Breast epithelium (tissue), 4 donors: ENCODE measurements at regions not wholly inside any gene's neighbourhood (a gene's known extent, or its start where the extent isn't known, plus 50 kb on each side); places are given as distances from the start of the nearest gene placed in this dataset.

ENCODE experiments used
- DNase-seq, 2 donors: peaks; one replicate each; pipeline ENCODE4 v3.0.0-alpha.2; 2019; ENCODE audit warnings: low spot score in 2 of 2
- H3K27ac ChIP-seq, 2 donors: fragments of 200-600 bp; sonication (generic) in 1 of 2; one replicate each; pipeline ENCODE4 v1.5.1; 2016 to 2019; ENCODE audit warnings: mild to moderate bottlenecking in 1 of 2
- H3K27me3 ChIP-seq, 2 donors: fragments of 200-600 bp; sonication (generic) in 1 of 2; one replicate each; pipeline versions ENCODE4 v1.5.1 to v1.6.0; 2017 to 2019; ENCODE audit warnings: control low read depth in 1 of 2, mild to moderate bottlenecking in 1 of 2
- H3K36me3 ChIP-seq: fragments of 200-600 bp; one replicate; pipeline ENCODE4 v1.5.1; 2019
- H3K4me1 ChIP-seq, 2 donors: fragments of 200-600 bp; sonication (generic); one replicate each; pipeline ENCODE4 v1.5.1; 2016 to 2019; ENCODE audit warnings: control low read depth in 1 of 2
- H3K4me3 ChIP-seq, 3 donors: fragments of 200-600 bp; sonication (generic); 1 replicate in 2 of 3; 2 replicates in 1 of 3; pipeline ENCODE4 v1.5.1; 2016 to 2019; ENCODE audit warnings: mild to moderate bottlenecking in 3 of 3, moderate library complexity in 2 of 3
- H3K9me3 ChIP-seq, 2 donors: fragments of 200-600 bp; sonication (generic) in 1 of 2; one replicate each; pipeline ENCODE4 v1.5.1; 2016 to 2019; ENCODE audit warnings: control low read depth in 1 of 2
- POLR2A ChIP-seq: fragments of 450-650 bp; IDR thresholded peaks from one replicate; pipeline ENCODE4 v1.6.1; 2016; ENCODE audit warnings: antibody characterized with exemption, mild to moderate bottlenecking, moderate library complexity
- POLR2AphosphoS5 ChIP-seq, 3 donors: sonication (generic); formaldehyde crosslinking; IDR thresholded peaks; one replicate each; pipeline ENCODE4 v1.6.1; 2017; ENCODE audit warnings: antibody characterized with exemption in 3 of 3
- intact Hi-C: fragments of 100-400 bp; cut with DNase I; formaldehyde crosslinking; loops from one replicate; pipeline ENCODE4 v1.15.1; 2023; ENCODE audit warnings: low total_unique reads
- TF ChIP-seq, protein P1 (sequence below), 3 donors: fragments of 450-650 bp; IDR thresholded peaks; one replicate each; pipeline ENCODE4 v1.5.1; 2016 to 2017; ENCODE audit warnings: antibody characterized with exemption in 3 of 3, mild to moderate bottlenecking in 3 of 3, moderate library complexity in 3 of 3

GRCh38 chrX:21156632-21157031 is 217.6 kb upstream of the CNKSR2 start:
- Histone ChIP-seq H3K4me3 (no peak overlapping the region), H3K27ac (no peak overlapping the region), H3K27me3 (no peaks in the 10 kb centered on the region), H3K9me3 (no peaks in the 10 kb centered on the region), H3K36me3 (no peaks in the 10 kb centered on the region), H3K4me1 (no peaks in the 10 kb centered on the region)
- no peak for DNase-seq
- TF ChIP-seq POLR2AphosphoS5 (IDR thresholded peaks at IDR 0.05): no peak
- TF ChIP-seq POLR2A: no peak
- TF ChIP-seq, protein P1, sequence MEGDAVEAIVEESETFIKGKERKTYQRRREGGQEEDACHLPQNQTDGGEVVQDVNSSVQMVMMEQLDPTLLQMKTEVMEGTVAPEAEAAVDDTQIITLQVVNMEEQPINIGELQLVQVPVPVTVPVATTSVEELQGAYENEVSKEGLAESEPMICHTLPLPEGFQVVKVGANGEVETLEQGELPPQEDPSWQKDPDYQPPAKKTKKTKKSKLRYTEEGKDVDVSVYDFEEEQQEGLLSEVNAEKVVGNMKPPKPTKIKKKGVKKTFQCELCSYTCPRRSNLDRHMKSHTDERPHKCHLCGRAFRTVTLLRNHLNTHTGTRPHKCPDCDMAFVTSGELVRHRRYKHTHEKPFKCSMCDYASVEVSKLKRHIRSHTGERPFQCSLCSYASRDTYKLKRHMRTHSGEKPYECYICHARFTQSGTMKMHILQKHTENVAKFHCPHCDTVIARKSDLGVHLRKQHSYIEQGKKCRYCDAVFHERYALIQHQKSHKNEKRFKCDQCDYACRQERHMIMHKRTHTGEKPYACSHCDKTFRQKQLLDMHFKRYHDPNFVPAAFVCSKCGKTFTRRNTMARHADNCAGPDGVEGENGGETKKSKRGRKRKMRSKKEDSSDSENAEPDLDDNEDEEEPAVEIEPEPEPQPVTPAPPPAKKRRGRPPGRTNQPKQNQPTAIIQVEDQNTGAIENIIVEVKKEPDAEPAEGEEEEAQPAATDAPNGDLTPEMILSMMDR (IDR thresholded peaks at IDR 0.05): no peak
- intact Hi-C loops: no loop called here

GRCh38 chrX:21158678-21159077 is 215.5 kb upstream of the CNKSR2 start:
- intact Hi-C loops: no loop called here
- Histone ChIP-seq H3K4me1 (no peaks in the 10 kb centered on the region), H3K4me3 (no peak overlapping the region), H3K9me3 (no peaks in the 10 kb centered on the region), H3K27me3 (no peaks in the 10 kb centered on the region), H3K36me3 (no peaks in the 10 kb centered on the region), H3K27ac (no peak overlapping the region)
- TF ChIP-seq POLR2A (no peak), POLR2AphosphoS5 (IDR thresholded peaks at IDR 0.05) (no peak)
- TF ChIP-seq, protein P1 (IDR thresholded peaks at IDR 0.05): no peak
- no peak for DNase-seq

DNA sequence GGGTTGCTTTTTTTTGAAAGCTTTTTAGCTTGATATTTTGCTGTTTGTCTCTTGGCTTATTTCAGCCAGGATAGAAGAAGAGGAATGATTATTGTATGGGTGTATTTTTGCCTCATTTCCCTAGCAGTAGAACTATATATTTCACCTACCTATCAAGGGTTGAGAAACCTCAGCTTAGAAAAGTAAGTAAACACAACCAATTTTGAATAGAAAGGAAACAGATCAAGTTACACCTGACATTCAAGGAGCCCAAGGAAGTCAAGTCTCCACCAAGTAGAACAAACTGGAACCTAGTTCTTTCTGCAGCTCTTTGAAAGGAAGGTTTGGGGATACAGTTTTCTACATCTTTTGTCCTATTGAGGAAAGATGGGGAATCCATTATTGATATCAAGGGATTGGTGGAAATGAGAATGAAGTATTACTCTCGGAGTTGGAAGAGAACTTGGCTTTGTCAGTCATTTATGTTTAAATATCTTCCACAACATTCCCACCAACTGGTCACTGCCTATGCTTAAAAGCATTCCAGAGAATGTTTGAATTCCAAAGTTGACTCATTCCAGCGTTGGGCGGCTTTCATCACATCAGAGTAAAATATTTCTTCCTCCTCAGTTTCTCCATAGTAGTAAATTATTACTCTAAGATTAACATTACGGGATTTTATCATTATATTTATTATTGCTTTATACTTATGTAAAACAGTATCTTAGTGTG is 207.8 kb upstream of the CNKSR2 start:
- intact Hi-C loops: loop anchor here (10.0 kb wide), 1 partner anchor 108 kb away; no protein-coding TSS in a partner anchor
- Histone ChIP-seq H3K4me3 (no peak overlapping the region), H3K27me3 (no peaks in the 10 kb centered on the region), H3K27ac (no peak overlapping the region), H3K9me3 (no peaks in the 10 kb centered on the region), H3K4me1 (no peaks in the 10 kb centered on the region), H3K36me3 (no peaks in the 10 kb centered on the region)
- no peak for DNase-seq
- no peak for TF ChIP-seq POLR2AphosphoS5 (IDR thresholded peaks at IDR 0.05)
- no peak for TF ChIP-seq POLR2A
- TF ChIP-seq, protein P1 (IDR thresholded peaks at IDR 0.05): no peak

DNA sequence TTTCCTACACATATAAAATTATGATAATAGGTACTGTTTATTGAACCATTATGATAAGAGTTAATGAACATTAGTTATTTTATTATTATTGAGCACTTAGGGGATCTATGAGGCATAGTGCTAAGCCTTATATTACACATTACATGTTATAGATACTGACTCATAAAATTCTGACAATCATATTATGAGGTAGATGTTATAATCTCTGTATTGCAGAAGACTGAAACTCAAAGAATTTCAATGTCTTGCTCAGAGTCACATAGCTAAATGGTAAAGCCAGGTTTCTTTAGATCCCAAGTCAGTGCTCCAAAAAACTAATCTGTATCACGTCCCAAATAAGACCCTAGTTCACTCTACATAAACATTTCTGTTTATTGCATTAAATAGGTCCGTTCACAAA is 207.2 kb upstream of the CNKSR2 start:
- Histone ChIP-seq H3K27me3 (no peaks in the 10 kb centered on the region), H3K36me3 (no peaks in the 10 kb centered on the region), H3K27ac (no peak overlapping the region), H3K4me1 (no peaks in the 10 kb centered on the region), H3K9me3 (no peaks in the 10 kb centered on the region), H3K4me3 (no peak overlapping the region)
- TF ChIP-seq POLR2A (no peak), POLR2AphosphoS5 (IDR thresholded peaks at IDR 0.05) (no peak)
- TF ChIP-seq, protein P1 (IDR thresholded peaks at IDR 0.05): no peak
- DNase-seq: no peak
- intact Hi-C loops: loop anchor here (10.0 kb wide), 1 partner anchor 108 kb away; no protein-coding TSS in a partner anchor

GRCh38 chrX:21167494-21167893 is 206.7 kb upstream of the CNKSR2 start:
- no peak for DNase-seq
- Histone ChIP-seq H3K27ac (no peak overlapping the region), H3K4me3 (no peak overlapping the region), H3K9me3 (no peaks in the 10 kb centered on the region), H3K27me3 (no peaks in the 10 kb centered on the region), H3K36me3 (no peaks in the 10 kb centered on the region), H3K4me1 (no peaks in the 10 kb centered on the region)
- intact Hi-C loops: loop anchor here (10.0 kb wide), 1 partner anchor 107 kb away; no protein-coding TSS in a partner anchor
- TF ChIP-seq, protein P1 (IDR thresholded peaks at IDR 0.05): no peak
- no peak for TF ChIP-seq POLR2AphosphoS5 (IDR thresholded peaks at IDR 0.05)
- no peak for TF ChIP-seq POLR2A
